ENCODE measurements at regions not wholly inside any gene's neighbourhood (a gene's known extent, or its start where the extent isn't known, plus 50 kb on each side); places are given as distances from the start of the nearest gene placed in this dataset.

DNA sequence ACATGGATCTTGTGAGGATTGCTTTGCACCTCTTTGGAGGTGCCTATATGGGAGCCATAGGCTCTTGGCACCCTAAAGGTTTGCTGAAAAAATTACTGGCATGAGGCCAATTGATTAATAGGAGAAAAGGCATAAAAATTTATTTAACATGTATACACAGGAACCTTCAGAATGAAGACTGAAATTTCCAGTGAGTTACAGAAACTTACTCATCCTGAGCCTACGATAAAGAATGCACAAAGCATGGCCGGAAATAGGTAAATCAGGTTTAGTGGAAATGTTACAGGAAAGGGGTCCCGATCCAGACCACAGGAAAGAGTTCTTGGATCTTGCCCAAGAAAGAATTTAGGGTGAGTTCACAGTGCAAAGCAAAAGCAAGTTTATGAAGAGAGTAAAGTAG lies 625.3 kb downstream of the MMUT start:
- in situ Hi-C loops (cut with HindIII; ENCODE audit: low sequenced_read_pairs) = no loop called here
- TF ChIP-seq, protein P1, sequence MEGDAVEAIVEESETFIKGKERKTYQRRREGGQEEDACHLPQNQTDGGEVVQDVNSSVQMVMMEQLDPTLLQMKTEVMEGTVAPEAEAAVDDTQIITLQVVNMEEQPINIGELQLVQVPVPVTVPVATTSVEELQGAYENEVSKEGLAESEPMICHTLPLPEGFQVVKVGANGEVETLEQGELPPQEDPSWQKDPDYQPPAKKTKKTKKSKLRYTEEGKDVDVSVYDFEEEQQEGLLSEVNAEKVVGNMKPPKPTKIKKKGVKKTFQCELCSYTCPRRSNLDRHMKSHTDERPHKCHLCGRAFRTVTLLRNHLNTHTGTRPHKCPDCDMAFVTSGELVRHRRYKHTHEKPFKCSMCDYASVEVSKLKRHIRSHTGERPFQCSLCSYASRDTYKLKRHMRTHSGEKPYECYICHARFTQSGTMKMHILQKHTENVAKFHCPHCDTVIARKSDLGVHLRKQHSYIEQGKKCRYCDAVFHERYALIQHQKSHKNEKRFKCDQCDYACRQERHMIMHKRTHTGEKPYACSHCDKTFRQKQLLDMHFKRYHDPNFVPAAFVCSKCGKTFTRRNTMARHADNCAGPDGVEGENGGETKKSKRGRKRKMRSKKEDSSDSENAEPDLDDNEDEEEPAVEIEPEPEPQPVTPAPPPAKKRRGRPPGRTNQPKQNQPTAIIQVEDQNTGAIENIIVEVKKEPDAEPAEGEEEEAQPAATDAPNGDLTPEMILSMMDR (IDR thresholded peaks at IDR 0.05; ENCODE audit: low read depth, low read length) = no peak
- no peak for DNase-seq (ENCODE audit: low read depth, low spot score)
- no peak overlapping the region for H3K4me3 ChIP-seq (ENCODE audit: low read depth, low read length)

DNA sequence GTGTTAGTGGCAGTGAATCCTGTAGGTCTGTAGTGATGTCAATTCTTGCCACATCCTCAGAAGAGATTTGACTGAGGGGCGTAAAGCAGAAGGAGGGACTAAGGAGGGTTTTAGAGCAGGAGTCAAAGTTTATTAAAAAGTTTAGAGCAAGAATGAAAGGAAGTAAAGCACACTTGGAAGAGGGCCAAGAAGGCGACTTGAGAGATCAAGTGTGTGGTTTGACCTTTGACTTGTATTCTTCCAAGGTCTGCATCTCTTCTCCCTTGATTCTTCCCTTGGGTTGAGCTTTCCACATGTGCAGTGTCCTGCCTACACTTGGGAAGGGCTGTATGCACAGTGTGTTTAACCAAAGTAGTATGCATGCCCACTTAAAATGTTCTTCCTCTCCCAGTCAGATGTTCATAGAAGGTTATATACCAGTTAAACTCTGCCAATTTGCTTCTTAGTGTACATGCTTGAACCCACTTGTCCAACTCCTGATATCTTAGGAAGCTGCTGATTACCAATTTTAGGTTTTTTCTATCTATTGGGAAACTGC lies 627.6 kb downstream of the MMUT start:
- H3K4me3 ChIP-seq (ENCODE audit: low read depth, low read length) = no peak overlapping the region
- DNase-seq (ENCODE audit: low read depth, low spot score) = no peak
- TF ChIP-seq, protein P1 (IDR thresholded peaks at IDR 0.05; ENCODE audit: low read depth, low read length) = no peak
- in situ Hi-C loops (cut with HindIII; ENCODE audit: low sequenced_read_pairs) = no loop called here

DNA sequence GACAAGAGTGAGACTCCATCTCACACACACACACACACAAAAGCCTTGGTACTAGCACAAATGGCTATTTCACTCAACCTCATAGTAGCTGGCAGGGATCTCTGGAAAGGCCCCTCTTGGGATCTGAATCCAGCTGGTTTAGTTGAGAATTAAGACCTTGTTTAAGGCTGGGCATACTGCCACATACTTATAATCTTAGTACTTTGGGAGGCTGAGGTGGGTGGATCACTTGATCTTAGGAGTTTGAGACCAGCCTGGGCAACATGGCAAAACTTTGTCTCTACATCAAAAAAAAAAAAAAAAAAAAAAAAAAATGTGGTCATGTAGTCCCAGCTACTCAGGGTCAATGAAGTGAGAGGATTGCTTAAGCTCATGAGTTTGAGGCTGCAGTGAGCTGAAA lies 628.3 kb downstream of the MMUT start:
- no peak for DNase-seq (ENCODE audit: low read depth, low spot score)
- in situ Hi-C loops (cut with HindIII; ENCODE audit: low sequenced_read_pairs) = no loop called here
- TF ChIP-seq, protein P1 (IDR thresholded peaks at IDR 0.05; ENCODE audit: low read depth, low read length) = no peak
- H3K4me3 ChIP-seq (ENCODE audit: low read depth, low read length) = no peak overlapping the region

DNA sequence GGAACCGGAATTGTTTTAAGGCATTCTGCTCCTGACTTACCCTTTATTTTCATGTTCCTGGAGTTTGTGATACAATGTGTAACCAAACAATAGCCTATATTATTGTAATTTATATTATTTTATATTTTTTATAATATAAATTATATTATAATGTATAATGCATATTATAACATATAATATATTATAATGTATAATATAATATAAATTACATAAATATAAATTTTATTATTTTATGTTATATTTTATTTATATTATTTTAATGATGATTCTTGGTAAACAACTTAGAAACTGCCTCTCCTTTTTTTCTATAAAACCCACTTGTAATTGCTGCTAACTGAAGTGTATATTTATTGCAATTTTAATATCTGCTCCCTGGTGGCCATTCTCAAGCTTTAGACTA lies 629.1 kb downstream of the MMUT start:
- TF ChIP-seq, protein P1 (IDR thresholded peaks at IDR 0.05; ENCODE audit: low read depth, low read length) = no peak
- no peak overlapping the region for H3K4me3 ChIP-seq (ENCODE audit: low read depth, low read length)
- DNase-seq (ENCODE audit: low read depth, low spot score) = no peak
- in situ Hi-C loops (cut with HindIII; ENCODE audit: low sequenced_read_pairs) = no loop called here

DNA sequence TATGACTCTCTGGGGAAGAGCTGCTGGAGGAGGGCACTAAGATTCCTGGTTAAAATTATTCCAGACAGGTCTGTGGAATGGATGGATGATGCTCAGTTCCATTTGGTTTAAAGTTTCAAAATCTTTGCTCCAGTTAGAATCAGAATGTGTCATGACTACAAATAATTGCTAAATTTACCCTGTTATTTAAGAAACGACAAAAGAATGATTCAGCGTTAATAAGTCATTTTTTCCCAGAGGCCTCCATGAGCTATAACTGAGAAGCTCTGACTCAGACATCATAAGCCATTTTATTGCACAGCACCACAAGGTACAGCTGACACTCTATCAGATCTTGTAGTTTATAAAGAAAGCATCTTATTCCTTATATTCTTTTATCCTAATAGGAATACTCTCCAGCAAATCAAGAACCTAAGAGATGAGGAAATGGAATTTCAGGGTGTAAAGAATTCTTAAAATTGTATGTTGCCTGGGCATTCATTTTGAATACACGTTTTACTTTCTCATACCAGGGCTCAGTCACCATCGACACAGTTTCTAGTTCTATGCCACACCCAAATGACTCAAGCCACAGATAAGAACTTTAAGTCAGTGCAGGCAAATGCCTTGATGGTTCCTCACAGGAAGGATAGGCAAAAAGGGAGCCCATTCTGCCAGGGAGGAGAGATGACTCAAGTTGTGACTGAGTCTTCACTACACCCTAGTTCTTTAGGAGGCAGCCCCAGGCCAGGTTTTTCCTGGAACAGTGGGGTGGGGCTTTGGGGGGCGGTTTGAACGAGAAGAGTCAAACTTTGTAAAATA lies 636.0 kb downstream of the MMUT start:
- in situ Hi-C loops (cut with HindIII; ENCODE audit: low sequenced_read_pairs) = no loop called here
- no peak overlapping the region for H3K4me3 ChIP-seq (ENCODE audit: low read depth, low read length)
- TF ChIP-seq, protein P1 (IDR thresholded peaks at IDR 0.05; ENCODE audit: low read depth, low read length) = no peak
- peak; percentile 92 for DNase-seq (ENCODE audit: low read depth, low spot score)

DNA sequence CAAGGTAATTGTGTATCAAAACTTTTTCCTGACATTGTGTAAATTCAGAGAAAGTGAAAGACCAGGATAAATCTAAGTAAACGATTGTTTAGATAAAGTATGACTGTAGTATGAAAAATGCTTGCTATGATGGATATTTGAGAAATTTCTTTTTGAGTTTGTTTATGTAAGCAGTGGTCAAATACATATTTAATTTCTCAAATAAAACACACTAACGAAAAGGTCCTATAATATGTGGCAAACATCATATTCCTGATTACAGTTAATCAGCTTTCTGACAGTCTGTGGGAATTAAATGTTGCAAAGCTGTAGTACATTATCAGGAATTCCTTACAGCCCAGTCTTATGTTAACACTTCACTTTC lies 636.9 kb downstream of the MMUT start:
- no peak overlapping the region for H3K4me3 ChIP-seq (ENCODE audit: low read depth, low read length)
- TF ChIP-seq, protein P1 (IDR thresholded peaks at IDR 0.05; ENCODE audit: low read depth, low read length) = no peak
- peak; percentile 17 for DNase-seq (ENCODE audit: low read depth, low spot score)
- in situ Hi-C loops (cut with HindIII; ENCODE audit: low sequenced_read_pairs) = no loop called here

All from astrocyte of the spinal cord (primary cell).